ENCODE measurements at regions not wholly inside any gene's neighbourhood (a gene's known extent, or its start where the extent isn't known, plus 50 kb on each side); places are given as distances from the start of the nearest gene placed in this dataset.
"Not testable (repeated sequence)": the region's sequence is repeated elsewhere in the genome, so short reads cannot be mapped to it uniquely, and the experiment has no call there.

- intact Hi-C loops (cut with micrococcal nuclease), result no loop called here
- H3K36me3 Mint-ChIP-seq, result no peaks in the 10 kb centered on the region
- no peak for DNase-seq
- no peak for ATAC-seq
- H3K4me3 Mint-ChIP-seq, result no peak overlapping the region
- H3K27me3 ChIP-seq (ENCODE audit: control insufficient read depth in 2 of 2, insufficient read depth in 2 of 2, low read length in 2 of 2), result no peaks in the 10 kb centered on the region
- H3K9me3 ChIP-seq (ENCODE audit: control insufficient read depth in 2 of 3, low read length in 3 of 3), result no peaks in the 10 kb centered on the region
- peaks cover 0 to 5% (median 0%) of the 10 kb centered on the region in 11 donors for H3K9me3 Mint-ChIP-seq
- no peaks in the 10 kb centered on the region for H3K4me1 ChIP-seq (ENCODE audit: control insufficient read depth in 2 of 2, insufficient read depth in 2 of 2, low read length in 2 of 2)
- ChIA-PET CTCF (no interaction called here), POLR2A (no interaction called here)
- H3K4me3 ChIP-seq (ENCODE audit: low read length), result no peak overlapping the region
- no peaks in the 10 kb centered on the region for H3K36me3 ChIP-seq (ENCODE audit: control insufficient read depth in 2 of 3, insufficient read depth in 3 of 3, low read length in 3 of 3)
- H3K27me3 Mint-ChIP-seq, result peaks cover 0 to 38% (median 19%) of the 10 kb centered on the region in 5 donors
- H3K27ac ChIP-seq (ENCODE audit: low read depth, low read length), result no peak overlapping the region
- H3K27ac Mint-ChIP-seq, result no peak overlapping the region
- H3K4me1 Mint-ChIP-seq, result peaks cover 0 to 1% (median 0%) of the 10 kb centered on the region in 7 donors
Observed at GRCh38 chr10:120105492-120105891, 213.0 kb downstream of the SEC23IP start.

DNA sequence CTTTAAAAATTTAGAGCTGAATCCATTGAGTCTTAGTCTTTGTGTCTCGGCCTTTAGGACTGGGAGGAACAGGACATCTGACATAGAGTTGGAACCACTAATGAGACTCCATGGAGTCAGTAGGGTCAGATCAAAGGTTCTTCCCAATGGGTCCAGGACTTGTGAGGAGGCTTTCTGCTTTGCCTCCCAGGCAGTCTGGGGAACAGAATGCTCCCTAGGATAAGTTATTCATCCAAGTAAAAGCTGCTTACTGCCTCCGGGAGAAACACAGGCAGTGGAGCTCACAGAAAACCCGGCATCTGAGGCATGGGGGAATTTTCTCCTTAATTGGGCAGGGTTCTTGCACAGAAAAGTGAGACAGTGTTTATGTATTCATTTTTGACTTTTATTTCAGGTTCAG lies 216.4 kb downstream of the SEC23IP start:
- CTCF ChIA-PET, result no interaction called here
- POLR2A ChIA-PET, result no interaction called here
- Mint-ChIP-seq H3K27ac (no peak overlapping the region), H3K9me3 (peaks cover 0 to 5% (median 0%) of the 10 kb centered on the region in 11 donors), H3K27me3 (peaks cover 2 to 30% (median 16%) of the 10 kb centered on the region in 5 donors), H3K36me3 (no peaks in the 10 kb centered on the region), H3K4me3 (no peak overlapping the region), H3K4me1 (no peaks in the 10 kb centered on the region)
- ATAC-seq (no peak), DNase-seq (no peak)
- H3K36me3 ChIP-seq (ENCODE audit: control insufficient read depth in 2 of 3, insufficient read depth in 3 of 3, low read length in 3 of 3), result no peaks in the 10 kb centered on the region
- H3K9me3 ChIP-seq (ENCODE audit: control insufficient read depth in 2 of 3, low read length in 3 of 3), result no peaks in the 10 kb centered on the region
- intact Hi-C loops (cut with micrococcal nuclease), result no loop called here
- H3K4me1 ChIP-seq (ENCODE audit: control insufficient read depth in 2 of 2, insufficient read depth in 2 of 2, low read length in 2 of 2), result no peaks in the 10 kb centered on the region
- no peak overlapping the region for H3K27ac ChIP-seq (ENCODE audit: low read depth, low read length)
- no peak overlapping the region for H3K4me3 ChIP-seq (ENCODE audit: low read length)
- H3K27me3 ChIP-seq (ENCODE audit: control insufficient read depth in 2 of 2, insufficient read depth in 2 of 2, low read length in 2 of 2), result no peaks in the 10 kb centered on the region

DNA sequence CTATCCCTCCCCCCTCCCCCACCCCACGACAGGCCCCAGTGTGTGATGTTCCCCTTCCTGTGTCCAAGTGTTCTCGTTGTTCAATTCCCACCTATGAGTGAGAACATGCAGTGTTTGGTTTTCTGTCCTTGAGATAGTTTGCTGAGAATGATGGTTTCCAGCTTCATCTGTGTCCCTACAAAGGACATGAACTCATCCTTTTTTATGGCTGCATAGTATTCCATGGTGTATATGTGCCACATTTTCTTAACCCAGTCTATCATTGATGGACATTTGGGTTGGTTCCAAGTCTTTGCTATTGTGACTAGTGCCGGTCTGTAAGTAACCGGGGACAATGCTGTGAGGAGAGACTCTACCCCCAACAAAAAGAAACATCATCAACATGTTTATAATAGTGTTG lies 217.2 kb downstream of the SEC23IP start:
- DNase-seq; H3K4me3 Mint-ChIP-seq; H3K9me3 Mint-ChIP-seq; H3K27ac Mint-ChIP-seq; H3K4me1 ChIP-seq (ENCODE audit: control insufficient read depth in 2 of 2, insufficient read depth in 2 of 2, low read length in 2 of 2); H3K27ac ChIP-seq (ENCODE audit: low read depth, low read length); H3K9me3 ChIP-seq (ENCODE audit: control insufficient read depth in 2 of 3, low read length in 3 of 3); H3K36me3 Mint-ChIP-seq; H3K4me1 Mint-ChIP-seq; POLR2A ChIA-PET; H3K36me3 ChIP-seq (ENCODE audit: control insufficient read depth in 2 of 3, insufficient read depth in 3 of 3, low read length in 3 of 3); H3K27me3 ChIP-seq (ENCODE audit: control insufficient read depth in 2 of 2, insufficient read depth in 2 of 2, low read length in 2 of 2); ATAC-seq; H3K4me3 ChIP-seq (ENCODE audit: low read length); CTCF ChIA-PET; intact Hi-C loops (cut with micrococcal nuclease): not testable (repeated sequence)
- peaks cover 3 to 27% (median 23%) of the 10 kb centered on the region in 5 donors for H3K27me3 Mint-ChIP-seq

DNA sequence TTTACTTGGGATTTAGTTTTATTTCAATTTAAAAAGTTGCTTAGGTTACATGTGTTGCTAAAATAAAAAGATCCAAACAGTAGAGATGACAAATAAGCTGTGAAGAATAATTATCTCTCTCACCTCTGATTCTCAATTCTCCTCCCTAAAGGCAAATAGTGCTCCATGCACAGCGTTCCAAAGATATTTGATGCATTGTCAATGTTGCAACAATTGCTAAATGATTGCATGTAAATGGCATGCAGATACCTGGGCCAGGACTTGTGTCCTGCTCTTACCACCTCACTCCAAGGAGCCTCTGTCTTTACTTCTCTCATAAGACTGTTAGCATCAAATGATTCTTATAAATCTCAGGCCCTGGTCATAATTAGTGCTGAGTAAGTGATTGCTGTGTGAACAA lies 217.7 kb downstream of the SEC23IP start:
- Mint-ChIP-seq H3K9me3 (peaks cover 0 to 5% (median 0%) of the 10 kb centered on the region in 11 donors), H3K27ac (no peak overlapping the region), H3K4me3 (no peak overlapping the region), H3K27me3 (peaks cover 3 to 29% (median 26%) of the 10 kb centered on the region in 5 donors), H3K4me1 (no peaks in the 10 kb centered on the region), H3K36me3 (no peaks in the 10 kb centered on the region)
- intact Hi-C loops (cut with micrococcal nuclease), result no loop called here
- no peaks in the 10 kb centered on the region for H3K36me3 ChIP-seq (ENCODE audit: control insufficient read depth in 2 of 3, insufficient read depth in 3 of 3, low read length in 3 of 3)
- no peak overlapping the region for H3K27ac ChIP-seq (ENCODE audit: low read depth, low read length)
- no peaks in the 10 kb centered on the region for H3K27me3 ChIP-seq (ENCODE audit: control insufficient read depth in 2 of 2, insufficient read depth in 2 of 2, low read length in 2 of 2)
- H3K4me3 ChIP-seq (ENCODE audit: low read length), result no peak overlapping the region
- ATAC-seq (no peak), DNase-seq (no peak)
- ChIA-PET CTCF (no interaction called here), POLR2A (no interaction called here)
- no peaks in the 10 kb centered on the region for H3K4me1 ChIP-seq (ENCODE audit: control insufficient read depth in 2 of 2, insufficient read depth in 2 of 2, low read length in 2 of 2)
- H3K9me3 ChIP-seq (ENCODE audit: control insufficient read depth in 2 of 3, low read length in 3 of 3), result no peaks in the 10 kb centered on the region

- H3K27me3 Mint-ChIP-seq, result peaks cover 3 to 36% (median 22%) of the 10 kb centered on the region in 5 donors
Observed at GRCh38 chr10:120111628-120112027, 219.1 kb downstream of the SEC23IP start.

GRCh38 chr10:120112809-120113208 lies 220.3 kb downstream of the SEC23IP start:
- Mint-ChIP-seq H3K4me1 (no peaks in the 10 kb centered on the region), H3K27me3 (peaks cover 3 to 37% (median 23%) of the 10 kb centered on the region in 5 donors), H3K9me3 (peaks cover 0 to 5% (median 0%) of the 10 kb centered on the region in 11 donors), H3K27ac (no peak overlapping the region), H3K36me3 (no peaks in the 10 kb centered on the region), H3K4me3 (no peak overlapping the region)
- DNase-seq (no peak), ATAC-seq (no peak)
- H3K4me3 ChIP-seq (ENCODE audit: low read length), result no peak overlapping the region
- intact Hi-C loops (cut with micrococcal nuclease), result no loop called here
- H3K4me1 ChIP-seq (ENCODE audit: control insufficient read depth in 2 of 2, insufficient read depth in 2 of 2, low read length in 2 of 2), result no peaks in the 10 kb centered on the region
- no peaks in the 10 kb centered on the region for H3K27me3 ChIP-seq (ENCODE audit: control insufficient read depth in 2 of 2, insufficient read depth in 2 of 2, low read length in 2 of 2)
- ChIA-PET POLR2A (no interaction called here), CTCF (no interaction called here)
- no peaks in the 10 kb centered on the region for H3K36me3 ChIP-seq (ENCODE audit: control insufficient read depth in 2 of 3, insufficient read depth in 3 of 3, low read length in 3 of 3)
- H3K27ac ChIP-seq (ENCODE audit: low read depth, low read length), result no peak overlapping the region
- no peaks in the 10 kb centered on the region for H3K9me3 ChIP-seq (ENCODE audit: control insufficient read depth in 2 of 3, low read length in 3 of 3)

More at GRCh38 chr10:120111628-120112027, 219.1 kb downstream of the SEC23IP start:
- no peaks in the 10 kb centered on the region for H3K36me3 Mint-ChIP-seq
- H3K9me3 ChIP-seq (ENCODE audit: control insufficient read depth in 2 of 3, low read length in 3 of 3), result no peaks in the 10 kb centered on the region
- no peaks in the 10 kb centered on the region for H3K4me1 Mint-ChIP-seq
- H3K36me3 ChIP-seq (ENCODE audit: control insufficient read depth in 2 of 3, insufficient read depth in 3 of 3, low read length in 3 of 3), result no peaks in the 10 kb centered on the region
- CTCF ChIA-PET, result no interaction called here
- H3K9me3 Mint-ChIP-seq, result peaks cover 0 to 5% (median 0%) of the 10 kb centered on the region in 11 donors
- H3K4me3 Mint-ChIP-seq, result no peak overlapping the region
- ATAC-seq (no peak), DNase-seq (no peak)
- intact Hi-C loops (cut with micrococcal nuclease), result no loop called here
- POLR2A ChIA-PET, result no interaction called here
- H3K4me3 ChIP-seq (ENCODE audit: low read length), result no peak overlapping the region
- H3K27me3 ChIP-seq (ENCODE audit: control insufficient read depth in 2 of 2, insufficient read depth in 2 of 2, low read length in 2 of 2), result no peaks in the 10 kb centered on the region
- H3K27ac Mint-ChIP-seq, result no peak overlapping the region
- no peaks in the 10 kb centered on the region for H3K4me1 ChIP-seq (ENCODE audit: control insufficient read depth in 2 of 2, insufficient read depth in 2 of 2, low read length in 2 of 2)
- H3K27ac ChIP-seq (ENCODE audit: low read depth, low read length), result no peak overlapping the region

GRCh38 chr10:120115959-120116358 lies 223.4 kb downstream of the SEC23IP start:
- H3K27ac ChIP-seq (ENCODE audit: low read depth, low read length), result no peak overlapping the region
- intact Hi-C loops (cut with micrococcal nuclease), result no loop called here
- Mint-ChIP-seq H3K27ac (no peak overlapping the region), H3K27me3 (peaks cover 3 to 51% (median 31%) of the 10 kb centered on the region in 5 donors), H3K36me3 (no peaks in the 10 kb centered on the region), H3K4me1 (no peaks in the 10 kb centered on the region), H3K9me3 (peaks cover 0 to 11% (median 3%) of the 10 kb centered on the region in 11 donors), H3K4me3 (no peak overlapping the region)
- no peaks in the 10 kb centered on the region for H3K9me3 ChIP-seq (ENCODE audit: control insufficient read depth in 2 of 3, low read length in 3 of 3)
- ATAC-seq (no peak), DNase-seq (no peak)
- no peaks in the 10 kb centered on the region for H3K27me3 ChIP-seq (ENCODE audit: control insufficient read depth in 2 of 2, insufficient read depth in 2 of 2, low read length in 2 of 2)
- H3K4me3 ChIP-seq (ENCODE audit: low read length), result no peak overlapping the region
- ChIA-PET POLR2A (no interaction called here), CTCF (no interaction called here)
- H3K36me3 ChIP-seq (ENCODE audit: control insufficient read depth in 2 of 3, insufficient read depth in 3 of 3, low read length in 3 of 3), result no peaks in the 10 kb centered on the region
- no peaks in the 10 kb centered on the region for H3K4me1 ChIP-seq (ENCODE audit: control insufficient read depth in 2 of 2, insufficient read depth in 2 of 2, low read length in 2 of 2)

All from naive thymus-derived CD4-positive, alpha-beta T cell (primary cell).